Lower leg skin (tissue), 4 donors: ENCODE measurements at regions not wholly inside any gene's neighbourhood (a gene's known extent, or its start where the extent isn't known, plus 50 kb on each side); places are given as distances from the start of the nearest gene placed in this dataset.

ENCODE experiments used
- DNase-seq, 2 donors: peaks; one replicate each; pipeline ENCODE4 v3.0.0-alpha.2; 2019; ENCODE audit warnings: low spot score in 2 of 2
- H3K4me3 ChIP-seq: fragments of 200-600 bp; sonication (generic); 2 replicates; pipeline ENCODE4 v1.5.1; 2017; ENCODE audit warnings: mild to moderate bottlenecking, low read depth; ENCODE audit not compliant: poor library complexity, severe bottlenecking
- POLR2A ChIP-seq, 2 donors: fragments of 450-650 bp; IDR thresholded peaks; one replicate each; pipeline ENCODE4 v1.6.1; 2016 to 2017; ENCODE audit warnings: antibody characterized with exemption in 2 of 2, mild to moderate bottlenecking in 1 of 2, moderate library complexity in 1 of 2
- WGBS, 2 donors: methylation state at CpG; one replicate each; pipeline ENCODE4 v1.1.5; 2018; 5-methylcytosine and 5-hydroxymethylcytosine counted together
- intact Hi-C: fragments of 100-400 bp; cut with DNase I; formaldehyde crosslinking; loops from one replicate; pipeline ENCODE4 v1.15.0; 2023; ENCODE audit warnings: low total_unique reads
- TF ChIP-seq, protein P1 (sequence below), 3 donors: fragments of 450-650 bp; IDR thresholded peaks; one replicate each; pipeline ENCODE4 v1.5.1; 2016; ENCODE audit warnings: antibody characterized with exemption in 3 of 3, mild to moderate bottlenecking in 3 of 3, moderate library complexity in 2 of 3

- TF ChIP-seq, protein P1, sequence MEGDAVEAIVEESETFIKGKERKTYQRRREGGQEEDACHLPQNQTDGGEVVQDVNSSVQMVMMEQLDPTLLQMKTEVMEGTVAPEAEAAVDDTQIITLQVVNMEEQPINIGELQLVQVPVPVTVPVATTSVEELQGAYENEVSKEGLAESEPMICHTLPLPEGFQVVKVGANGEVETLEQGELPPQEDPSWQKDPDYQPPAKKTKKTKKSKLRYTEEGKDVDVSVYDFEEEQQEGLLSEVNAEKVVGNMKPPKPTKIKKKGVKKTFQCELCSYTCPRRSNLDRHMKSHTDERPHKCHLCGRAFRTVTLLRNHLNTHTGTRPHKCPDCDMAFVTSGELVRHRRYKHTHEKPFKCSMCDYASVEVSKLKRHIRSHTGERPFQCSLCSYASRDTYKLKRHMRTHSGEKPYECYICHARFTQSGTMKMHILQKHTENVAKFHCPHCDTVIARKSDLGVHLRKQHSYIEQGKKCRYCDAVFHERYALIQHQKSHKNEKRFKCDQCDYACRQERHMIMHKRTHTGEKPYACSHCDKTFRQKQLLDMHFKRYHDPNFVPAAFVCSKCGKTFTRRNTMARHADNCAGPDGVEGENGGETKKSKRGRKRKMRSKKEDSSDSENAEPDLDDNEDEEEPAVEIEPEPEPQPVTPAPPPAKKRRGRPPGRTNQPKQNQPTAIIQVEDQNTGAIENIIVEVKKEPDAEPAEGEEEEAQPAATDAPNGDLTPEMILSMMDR (IDR thresholded peaks at IDR 0.05), result no peak
- TF ChIP-seq POLR2A (IDR thresholded peaks at IDR 0.05), result no peak
- intact Hi-C loops, result no loop called here
- H3K4me3 ChIP-seq, result no peak overlapping the region
- no peak for DNase-seq
- 68 to 79% methylated on average over 3 of the region's 3 CpGs for WGBS, 2 donors
Observed at GRCh38 chr1:196105901-196106300, 502.3 kb downstream of the KCNT2 start.

DNA sequence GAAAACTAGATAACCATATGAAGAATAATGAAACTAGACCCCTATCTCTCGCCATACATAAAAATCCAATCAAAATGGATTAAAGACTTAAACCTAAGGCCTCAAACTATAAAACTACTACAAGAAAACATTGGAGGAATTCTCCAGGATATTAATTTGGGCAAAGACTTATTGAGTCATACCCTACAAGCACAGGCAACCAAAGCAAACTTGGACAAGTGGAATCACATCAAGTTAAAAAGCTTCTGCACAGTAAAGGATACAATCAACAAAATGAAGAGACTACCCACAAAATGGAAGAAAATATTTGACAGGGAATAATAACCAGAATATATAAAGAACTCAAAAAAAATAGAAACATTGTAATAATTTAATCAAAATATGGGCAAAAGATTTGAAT is 505.4 kb downstream of the KCNT2 start:
- 85 to 95% methylated on average over 1 of the region's 1 CpG for WGBS, 2 donors
- no peak overlapping the region for H3K4me3 ChIP-seq
- no peak for TF ChIP-seq POLR2A (IDR thresholded peaks at IDR 0.05)
- TF ChIP-seq, protein P1 (IDR thresholded peaks at IDR 0.05), result no peak
- DNase-seq, result no peak
- intact Hi-C loops, result no loop called here

- H3K4me3 ChIP-seq, result no peak overlapping the region
- DNase-seq, result no peak
- intact Hi-C loops, result no loop called here
- no peak for TF ChIP-seq POLR2A (IDR thresholded peaks at IDR 0.05)
- TF ChIP-seq, protein P1 (IDR thresholded peaks at IDR 0.05), result no peak
Observed at GRCh38 chr1:196098000-196098399, 510.2 kb downstream of the KCNT2 start.

GRCh38 chr1:196094821-196095220 is 513.4 kb downstream of the KCNT2 start:
- intact Hi-C loops, result no loop called here
- TF ChIP-seq, protein P1 (IDR thresholded peaks at IDR 0.05), result no peak
- TF ChIP-seq POLR2A (IDR thresholded peaks at IDR 0.05), result no peak
- no peak overlapping the region for H3K4me3 ChIP-seq
- 93% methylated on average over 1 of the region's 1 CpG for WGBS, 2 donors
- DNase-seq, result no peak

DNA sequence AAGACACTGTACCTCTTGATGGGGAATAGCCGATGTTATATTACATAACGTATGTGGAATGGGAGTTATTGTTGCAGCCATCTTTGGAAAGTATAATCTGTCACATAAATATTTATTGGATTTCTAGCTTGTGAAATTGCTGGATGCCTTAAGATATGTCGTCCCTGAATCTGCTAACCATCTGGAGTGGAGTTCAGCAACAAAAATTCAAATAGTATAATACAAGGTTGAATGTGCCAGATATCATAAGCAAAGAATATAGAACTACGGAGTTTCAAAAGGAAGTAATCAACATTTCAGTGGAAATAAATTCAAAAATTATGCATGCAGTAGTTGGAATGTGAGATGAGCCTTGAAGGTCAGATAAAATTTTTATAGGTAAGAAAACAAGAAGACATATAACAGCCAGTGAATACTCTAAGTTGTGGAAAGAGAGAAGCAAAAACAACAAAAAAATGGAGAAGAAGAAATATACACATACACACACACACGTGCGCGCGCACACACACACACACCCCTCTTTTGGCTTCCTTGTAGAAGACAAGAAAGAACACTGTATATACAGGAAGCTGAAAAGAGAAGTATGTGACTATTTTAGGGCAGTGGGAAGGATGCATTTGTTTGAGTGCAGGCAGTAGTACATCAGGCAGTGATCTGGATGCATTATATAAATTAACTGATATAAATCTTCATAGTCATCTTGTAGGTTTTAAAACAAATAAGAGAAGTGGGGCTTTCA is 516.7 kb downstream of the KCNT2 start:
- intact Hi-C loops, result no loop called here
- no peak overlapping the region for H3K4me3 ChIP-seq
- WGBS, 2 donors, result 64 to 66% methylated on average over 8 of the region's 8 CpGs
- TF ChIP-seq, protein P1 (IDR thresholded peaks at IDR 0.05), result no peak
- no peak for TF ChIP-seq POLR2A (IDR thresholded peaks at IDR 0.05)
- DNase-seq, result no peak

GRCh38 chr1:196090226-196090625 is 518.0 kb downstream of the KCNT2 start:
- intact Hi-C loops, result no loop called here
- TF ChIP-seq POLR2A (IDR thresholded peaks at IDR 0.05), result no peak
- TF ChIP-seq, protein P1 (IDR thresholded peaks at IDR 0.05), result no peak
- no peak for DNase-seq
- no peak overlapping the region for H3K4me3 ChIP-seq
- WGBS, 2 donors, result 86 to 94% methylated on average over 3 of the region's 3 CpGs
